ENCODE measurements at regions not wholly inside any gene's neighbourhood (a gene's known extent, or its start where the extent isn't known, plus 50 kb on each side); places are given as distances from the start of the nearest gene placed in this dataset.

GRCh38 chr4:11675051-11675800, 246.5 kb upstream of the HS3ST1 start:
- 55% methylated on average over 3 of the region's 3 CpGs for WGBS (ENCODE audit: low lambda C conversion rate)
- Histone ChIP-seq H3K9ac (ENCODE audit: insufficient read depth, low read depth, low read length) (no peak overlapping the region), H3K27ac (ENCODE audit: extremely low read length, insufficient read depth, low read length) (no peak overlapping the region), H3K4me2 (ENCODE audit: low read depth, low read length) (no peak overlapping the region), H4K20me1 (ENCODE audit: insufficient read depth, low read length) (no peaks in the 10 kb centered on the region), H3K4me3 (replicated peaks in 1 of 3; ENCODE audit: insufficient read depth in 1 of 3, low read depth in 2 of 3, low read length in 3 of 3) (no peak overlapping the region), H3K4me1 (ENCODE audit: insufficient read depth, low read length) (no peaks in the 10 kb centered on the region), H2AFZ (ENCODE audit: low read length) (no peak overlapping the region), H3K36me3 (replicated peaks in 1 of 2; ENCODE audit: control insufficient read depth in 1 of 2, insufficient read depth in 2 of 2, low read length in 2 of 2) (no peaks in the 10 kb centered on the region), H3K9me3 (ENCODE audit: low read length) (peaks cover 40% of the 10 kb centered on the region), H3K27me3 (ENCODE audit: control insufficient read depth in 1 of 2, insufficient read depth in 2 of 2, low read length in 2 of 2) (no peaks in the 10 kb centered on the region), H3K79me2 (ENCODE audit: insufficient read depth, low read length) (no peaks in the 10 kb centered on the region)
- POLR2A ChIA-PET = no interaction called here
- ATAC-seq (no peak), FAIRE-seq (no peak), DNase-seq (ENCODE audit: low spot score) (no peak)
- intact Hi-C loops (cut with micrococcal nuclease; ENCODE audit: unreplicated experiment) (no loop called here), in situ Hi-C loops (cut with HindIII; ENCODE audit: extremely low pct_ligation_motif_present, low pct_unique_long_range_greater_than_20kb) (no loop called here)
- TF ChIP-seq ZNF431 (CRISPR knock-in tag; IDR thresholded peaks at IDR 0.05; ENCODE audit: borderline replicate concordance, low read depth) (no peak), STAG1 (CRISPR knock-in tag; IDR thresholded peaks at IDR 0.05) (no peak), DZIP1 (CRISPR knock-in tag; IDR thresholded peaks at IDR 0.05) (no peak), CBFB (CRISPR knock-in tag; IDR thresholded peaks at IDR 0.05) (no peak), MTF1 (CRISPR knock-in tag; IDR thresholded peaks at IDR 0.05) (no peak)
- CTCF ChIA-PET (ENCODE audit: low intra/inter-chr PET ratio, low total read pairs) = no interaction called here
- no TSS peak for BruUV-seq (replicated peaks)

GRCh38 chr4:11670304-11670703, 241.6 kb upstream of the HS3ST1 start:
- in situ Hi-C loops (cut with HindIII; ENCODE audit: extremely low pct_ligation_motif_present, low pct_unique_long_range_greater_than_20kb) (no loop called here), intact Hi-C loops (cut with micrococcal nuclease; ENCODE audit: unreplicated experiment) (no loop called here)
- no peak overlapping the region for H3K4me3 ChIP-seq (replicated peaks in 1 of 3; ENCODE audit: insufficient read depth in 1 of 3, low read depth in 2 of 3, low read length in 3 of 3)
- no peak for ATAC-seq
- H3K4me1 ChIP-seq (ENCODE audit: insufficient read depth, low read length) = no peaks in the 10 kb centered on the region
- H3K9ac ChIP-seq (ENCODE audit: insufficient read depth, low read depth, low read length) = no peak overlapping the region
- H2AFZ ChIP-seq (ENCODE audit: low read length) = no peak overlapping the region
- H3K4me2 ChIP-seq (ENCODE audit: low read depth, low read length) = no peak overlapping the region
- ChIA-PET POLR2A (no interaction called here), CTCF (ENCODE audit: low intra/inter-chr PET ratio, low total read pairs) (no interaction called here)
- H3K36me3 ChIP-seq (replicated peaks in 1 of 2; ENCODE audit: control insufficient read depth in 1 of 2, insufficient read depth in 2 of 2, low read length in 2 of 2) = no peaks in the 10 kb centered on the region
- peaks cover 28% of the 10 kb centered on the region for H3K9me3 ChIP-seq (ENCODE audit: low read length)
- H3K27me3 ChIP-seq (ENCODE audit: control insufficient read depth in 1 of 2, insufficient read depth in 2 of 2, low read length in 2 of 2) = no peaks in the 10 kb centered on the region; a peak in 1 of 5 replicates
- no peaks in the 10 kb centered on the region for H3K79me2 ChIP-seq (ENCODE audit: insufficient read depth, low read length)
- BruUV-seq (replicated peaks) = no TSS peak
- no peaks in the 10 kb centered on the region for H4K20me1 ChIP-seq (ENCODE audit: insufficient read depth, low read length)
- no peak overlapping the region for H3K27ac ChIP-seq (ENCODE audit: extremely low read length, insufficient read depth, low read length)
- no peak for FAIRE-seq
- no peak for DNase-seq (ENCODE audit: low spot score)
- no peak for TF ChIP-seq PATZ1 (CRISPR knock-in tag; IDR thresholded peaks at IDR 0.05)
- TF ChIP-seq IRF1 (CRISPR knock-in tag; IDR thresholded peaks at IDR 0.05; ENCODE audit: low read depth) = no peak
- TF ChIP-seq CBX2 (IDR thresholded peaks at IDR 0.05; ENCODE audit: low read depth, low read length) = no peak
- TF ChIP-seq CBX2 (CRISPR knock-in tag; IDR thresholded peaks at IDR 0.05; ENCODE audit: low read depth) = no peak
- no peak for TF ChIP-seq USF2 (IDR thresholded peaks at IDR 0.05; ENCODE audit: low read depth, low read length)
- no peak for TF ChIP-seq USF2 (CRISPR knock-in tag; IDR thresholded peaks at IDR 0.05; ENCODE audit: borderline replicate concordance)

All from HepG2 (cell line).